BLaER1 treated with 17β-estradiol and CSF1 and Interleukin-3, amounts not matched to agents 10 nM and 100 nM (cell line): ENCODE measurements at regions not wholly inside any gene's neighbourhood (a gene's known extent, or its start where the extent isn't known, plus 50 kb on each side); places are given as distances from the start of the nearest gene placed in this dataset.

Experiments
- H3K27ac ChIP-seq, 11 experiments: shearing (Covaris generic); formaldehyde crosslinking; 2 replicates each; pipeline ENCODE4 v1.8.1; 2022
- H3K27me3 ChIP-seq, 11 experiments: shearing (Covaris generic); formaldehyde crosslinking; 2 replicates each; pipeline ENCODE4 v1.8.1; 2022
- H3K36me3 ChIP-seq, 11 experiments: shearing (Covaris generic); formaldehyde crosslinking; 2 replicates each; pipeline ENCODE4 v1.8.1; 2022
- H3K4me1 ChIP-seq, 10 experiments: shearing (Covaris generic); formaldehyde crosslinking; 2 replicates each; pipeline ENCODE4 v1.8.1; 2022
- H3K4me2 ChIP-seq, 11 experiments: shearing (Covaris generic); formaldehyde crosslinking; 2 replicates each; pipeline ENCODE4 v1.8.1; 2022
- H3K4me3 ChIP-seq, 10 experiments: shearing (Covaris generic); formaldehyde crosslinking; 2 replicates each; pipeline ENCODE4 v1.8.1; 2022
- H3K9ac ChIP-seq, 11 experiments: shearing (Covaris generic); formaldehyde crosslinking; 2 replicates each; pipeline ENCODE4 v1.8.1; 2022
- H3K9me3 ChIP-seq, 11 experiments: shearing (Covaris generic); formaldehyde crosslinking; replicated peaks in 1 of 11; 2 replicates each; pipeline ENCODE4 v1.8.1; 2022
- H4K20me1 ChIP-seq, 11 experiments: shearing (Covaris generic); formaldehyde crosslinking; 2 replicates each; pipeline ENCODE4 v1.8.1; 2022
- Cebpa-rat ChIP-seq, 11 experiments: shearing (Covaris generic); IDR thresholded peaks; 2 replicates each; pipeline ENCODE4 v1.8.1; 2022

GRCh38 chr2:12227941-12228608, 481.6 kb downstream of the LPIN1 start:
- no peak overlapping the region for H3K9ac ChIP-seq
- no peak for TF ChIP-seq Cebpa-rat (IDR thresholded peaks at IDR 0.05)
- H3K4me3 ChIP-seq = no peak overlapping the region
- no peaks in the 10 kb centered on the region for H4K20me1 ChIP-seq
- no peak overlapping the region for H3K27ac ChIP-seq
- H3K4me1 ChIP-seq = no peaks in the 10 kb centered on the region
- peaks cover 0 to 14% (median 7%) of the 10 kb centered on the region in 11 experiments; a peak in 6 of 22 replicates for H3K36me3 ChIP-seq
- H3K9me3 ChIP-seq = peaks cover 42 to 57% (median 45%) of the 10 kb centered on the region in 11 experiments
- no peaks in the 10 kb centered on the region for H3K27me3 ChIP-seq
- no peak overlapping the region for H3K4me2 ChIP-seq

GRCh38 chr2:12231288-12231687, 484.9 kb downstream of the LPIN1 start:
- no peak for TF ChIP-seq Cebpa-rat (IDR thresholded peaks at IDR 0.05)
- Histone ChIP-seq H3K4me2 (no peak overlapping the region), H3K27ac (no peak overlapping the region), H3K9me3 (peaks cover 10 to 26% (median 14%) of the 10 kb centered on the region in 11 experiments; a peak in 18 of 22 replicates), H3K4me3 (no peak overlapping the region), H3K27me3 (no peaks in the 10 kb centered on the region), H4K20me1 (no peaks in the 10 kb centered on the region), H3K9ac (no peak overlapping the region), H3K4me1 (no peaks in the 10 kb centered on the region), H3K36me3 (no peaks in the 10 kb centered on the region)

GRCh38 chr2:12232876-12233275, 483.9 kb upstream of the TRIB2 start:
- Histone ChIP-seq H3K4me1 (no peaks in the 10 kb centered on the region), H3K27ac (no peak overlapping the region), H3K36me3 (no peaks in the 10 kb centered on the region), H3K9ac (no peak overlapping the region), H4K20me1 (no peaks in the 10 kb centered on the region), H3K9me3 (peaks cover 0 to 16% (median 0%) of the 10 kb centered on the region in 11 experiments; a peak in 4 of 22 replicates), H3K27me3 (no peaks in the 10 kb centered on the region), H3K4me2 (no peak overlapping the region), H3K4me3 (no peak overlapping the region)
- TF ChIP-seq Cebpa-rat (IDR thresholded peaks at IDR 0.05) = no peak

GRCh38 chr2:12236136-12236844, 480.4 kb upstream of the TRIB2 start:
- Histone ChIP-seq H3K9me3 (peaks cover 0 to 9% (median 0%) of the 10 kb centered on the region in 11 experiments; a peak in 3 of 22 replicates), H3K27ac (no peak overlapping the region), H3K27me3 (no peaks in the 10 kb centered on the region), H3K4me1 (no peaks in the 10 kb centered on the region), H3K4me2 (no peak overlapping the region), H3K9ac (no peak overlapping the region), H3K4me3 (no peak overlapping the region), H4K20me1 (no peaks in the 10 kb centered on the region), H3K36me3 (no peaks in the 10 kb centered on the region)
- no peak for TF ChIP-seq Cebpa-rat (IDR thresholded peaks at IDR 0.05)

- Histone ChIP-seq H3K4me2 (no peak overlapping the region), H3K4me1 (no peaks in the 10 kb centered on the region)
- TF ChIP-seq Cebpa-rat (IDR thresholded peaks at IDR 0.05) = no peak
Observed at GRCh38 chr2:12240206-12240605, 476.5 kb upstream of the TRIB2 start.

GRCh38 chr2:12243381-12243780, 473.4 kb upstream of the TRIB2 start:
- Histone ChIP-seq H3K27ac (no peak overlapping the region), H4K20me1 (no peaks in the 10 kb centered on the region)
- TF ChIP-seq Cebpa-rat (IDR thresholded peaks at IDR 0.05) = no peak

More at GRCh38 chr2:12240206-12240605, 476.5 kb upstream of the TRIB2 start:
- Histone ChIP-seq H4K20me1 (no peaks in the 10 kb centered on the region), H3K36me3 (no peaks in the 10 kb centered on the region), H3K27ac (no peak overlapping the region), H3K9ac (no peak overlapping the region), H3K27me3 (no peaks in the 10 kb centered on the region), H3K9me3 (peaks cover 0 to 6% (median 0%) of the 10 kb centered on the region in 11 experiments; a peak in 2 of 22 replicates), H3K4me3 (no peak overlapping the region)

GRCh38 chr2:12244070-12244469, 472.7 kb upstream of the TRIB2 start:
- Histone ChIP-seq H3K36me3 (no peaks in the 10 kb centered on the region), H3K9me3 (peaks cover 0 to 6% (median 0%) of the 10 kb centered on the region in 11 experiments; a peak in 1 of 22 replicates), H3K27me3 (no peaks in the 10 kb centered on the region), H3K4me1 (no peaks in the 10 kb centered on the region), H3K9ac (no peak overlapping the region), H3K4me2 (no peak overlapping the region), H3K4me3 (no peak overlapping the region), H3K27ac (no peak overlapping the region), H4K20me1 (no peaks in the 10 kb centered on the region)
- TF ChIP-seq Cebpa-rat (IDR thresholded peaks at IDR 0.05) = no peak

More at GRCh38 chr2:12243381-12243780, 473.4 kb upstream of the TRIB2 start:
- no peaks in the 10 kb centered on the region for H3K27me3 ChIP-seq
- H3K4me2 ChIP-seq = no peak overlapping the region
- H3K9ac ChIP-seq = no peak overlapping the region
- no peak overlapping the region for H3K4me3 ChIP-seq
- H3K4me1 ChIP-seq = no peaks in the 10 kb centered on the region
- no peaks in the 10 kb centered on the region for H3K36me3 ChIP-seq
- H3K9me3 ChIP-seq = peaks cover 0 to 6% (median 0%) of the 10 kb centered on the region in 11 experiments; a peak in 2 of 22 replicates

GRCh38 chr2:12251121-12251520, 465.6 kb upstream of the TRIB2 start:
- H3K4me1 ChIP-seq = no peaks in the 10 kb centered on the region
- TF ChIP-seq Cebpa-rat (IDR thresholded peaks at IDR 0.05) = no peak
- H3K9me3 ChIP-seq = peaks cover 0 to 9% (median 0%) of the 10 kb centered on the region in 11 experiments; a peak in 3 of 22 replicates
- H3K4me2 ChIP-seq = no peak overlapping the region
- H3K27me3 ChIP-seq = no peaks in the 10 kb centered on the region
- no peak overlapping the region for H3K9ac ChIP-seq
- no peak overlapping the region for H3K4me3 ChIP-seq
- no peaks in the 10 kb centered on the region for H4K20me1 ChIP-seq
- H3K27ac ChIP-seq = no peak overlapping the region
- H3K36me3 ChIP-seq = no peaks in the 10 kb centered on the region

GRCh38 chr2:12251749-12252148, 465.0 kb upstream of the TRIB2 start:
- Histone ChIP-seq H3K4me1 (no peaks in the 10 kb centered on the region), H3K4me3 (no peak overlapping the region), H3K4me2 (no peak overlapping the region), H3K9ac (no peak overlapping the region), H3K36me3 (no peaks in the 10 kb centered on the region), H4K20me1 (no peaks in the 10 kb centered on the region), H3K27ac (no peak overlapping the region), H3K27me3 (no peaks in the 10 kb centered on the region), H3K9me3 (peaks cover 0 to 9% (median 0%) of the 10 kb centered on the region in 11 experiments; a peak in 3 of 22 replicates)
- no peak for TF ChIP-seq Cebpa-rat (IDR thresholded peaks at IDR 0.05)
